Activated T-helper 1 cell treated with anti-CD3 and anti-CD28 coated beads, Interleukin-12 subunit alpha, Interleukin-12 subunit beta, Interleukin-2, Interleukin-4 antibody, amounts not matched to agents 30 ng/mL and 10 ng/mL and 1 ng/mL, durations not matched to agents 14 hours and 24 hours and 36 hours (primary cell): ENCODE measurements at regions not wholly inside any gene's neighbourhood (a gene's known extent, or its start where the extent isn't known, plus 50 kb on each side); places are given as distances from the start of the nearest gene placed in this dataset.

Experiments
- DNase-seq: peaks from one replicate; pipeline ENCODE4 v3.0.0; 2021; ENCODE audit warnings: low spot score
- H3K27ac Mint-ChIP-seq: one replicate; pipeline ENCODE4 v1.8.0; 2021; ENCODE audit warnings: mild to moderate bottlenecking, mixed read lengths
- H3K27me3 Mint-ChIP-seq: one replicate; pipeline ENCODE4 v1.8.0; 2022; ENCODE audit warnings: mild to moderate bottlenecking, moderate library complexity, mixed read lengths; ENCODE audit not compliant: insufficient read depth
- H3K36me3 Mint-ChIP-seq: one replicate; pipeline ENCODE4 v1.8.0; 2021; ENCODE audit warnings: low read depth, mixed read lengths
- H3K4me1 Mint-ChIP-seq: one replicate; pipeline ENCODE4 v1.8.0; 2021; ENCODE audit warnings: low read depth, mixed read lengths
- H3K4me3 Mint-ChIP-seq: one replicate; pipeline ENCODE4 v1.8.0; 2021; ENCODE audit warnings: mild to moderate bottlenecking, moderate library complexity, mixed read lengths
- H3K9me3 Mint-ChIP-seq: one replicate; pipeline ENCODE4 v1.8.0; 2021; ENCODE audit warnings: mixed read lengths
- intact Hi-C: fragments of 100-400 bp; cut with micrococcal nuclease; formaldehyde crosslinking; loops from one replicate; pipeline ENCODE4 v1.15.1; 2024

DNA sequence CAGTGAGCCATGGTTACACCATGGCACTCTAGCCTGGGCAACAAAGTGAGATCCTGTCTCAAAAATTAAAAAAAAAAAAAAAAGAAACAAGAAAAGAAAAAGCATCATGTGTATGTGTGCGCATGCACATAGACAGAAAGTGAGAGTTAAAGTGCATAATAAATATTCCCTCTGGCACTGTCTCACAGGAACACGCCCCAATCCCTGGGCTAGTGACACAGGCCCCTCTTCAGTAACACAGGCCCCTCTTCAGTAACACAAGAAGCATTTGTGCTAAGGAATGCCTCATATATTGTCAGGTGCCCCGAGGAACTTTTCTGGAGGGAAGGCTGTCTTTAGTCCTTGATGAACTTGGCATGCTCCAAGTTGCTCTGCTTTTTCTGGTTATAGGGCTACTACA, 57.5 kb downstream of the RPL27A start:
- Mint-ChIP-seq H3K36me3 (no peaks in the 10 kb centered on the region), H3K27me3 (peaks cover under 1% of the 10 kb centered on the region), H3K9me3 (no peaks in the 10 kb centered on the region), H3K4me1 (no peaks in the 10 kb centered on the region), H3K27ac (no peak overlapping the region), H3K4me3 (no peak overlapping the region)
- no peak for DNase-seq
- intact Hi-C loops = no loop called here

DNA sequence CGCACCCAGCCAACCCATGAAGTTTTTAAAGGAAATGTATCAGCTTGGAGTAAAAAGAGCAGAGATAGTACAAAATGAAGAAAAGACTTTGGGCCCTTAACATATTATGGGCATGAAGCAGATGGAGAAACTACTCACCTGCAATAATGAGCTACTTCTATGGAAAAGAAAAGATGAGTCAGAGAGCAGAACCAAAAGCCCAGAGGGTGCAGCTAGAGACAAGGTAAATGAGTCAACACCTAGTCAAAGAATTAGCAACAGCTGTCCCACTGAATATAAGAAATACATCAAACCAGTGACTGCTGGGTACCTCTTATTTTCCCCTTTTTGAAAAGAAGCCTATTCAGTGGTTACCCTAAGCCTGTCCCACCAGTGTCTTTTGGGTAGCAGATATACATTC, 61.8 kb downstream of the RPL27A start:
- H3K4me1 Mint-ChIP-seq = no peaks in the 10 kb centered on the region
- peaks cover 2% of the 10 kb centered on the region for H3K27me3 Mint-ChIP-seq
- no peaks in the 10 kb centered on the region for H3K9me3 Mint-ChIP-seq
- no peak for DNase-seq
- H3K27ac Mint-ChIP-seq = no peak overlapping the region
- H3K36me3 Mint-ChIP-seq = no peaks in the 10 kb centered on the region
- H3K4me3 Mint-ChIP-seq = no peak overlapping the region
- intact Hi-C loops = no loop called here

DNA sequence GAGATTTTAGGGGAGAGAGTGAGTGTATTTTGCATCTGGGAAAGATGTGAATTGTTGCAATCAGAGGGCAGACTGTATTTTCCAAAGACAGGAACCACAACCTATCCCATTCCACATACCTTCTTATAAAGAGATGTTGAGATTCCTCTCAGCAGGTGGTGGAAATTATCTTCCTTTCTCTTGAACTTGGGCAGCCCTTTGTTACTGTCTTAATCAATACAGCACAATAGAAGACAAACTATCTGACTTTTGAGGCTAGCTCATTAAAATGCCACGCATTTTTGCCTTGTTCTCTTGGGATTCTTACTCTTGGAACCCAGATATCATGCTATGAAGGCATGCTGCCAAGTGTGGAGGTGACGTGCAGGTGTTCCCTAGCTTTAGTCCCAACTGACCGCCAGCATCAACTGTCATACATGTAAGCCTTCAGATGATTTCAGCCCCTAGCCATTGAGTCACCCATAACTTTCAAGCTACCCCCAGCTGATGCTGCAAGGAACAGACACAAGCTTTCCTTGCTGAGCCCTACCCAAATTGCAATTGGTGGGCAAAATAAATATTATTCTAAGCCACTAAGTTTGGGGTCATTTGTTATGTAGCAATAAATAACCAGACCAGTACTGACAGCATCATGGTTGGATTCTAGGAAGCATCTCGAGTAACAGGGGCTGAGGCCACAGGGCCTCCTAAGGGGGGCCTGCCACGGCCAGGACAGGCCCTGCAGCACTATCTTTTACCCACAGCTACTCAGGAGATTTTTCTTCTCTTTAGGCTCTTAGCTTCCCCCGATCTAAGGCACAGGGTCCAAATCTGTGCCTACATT, 63.0 kb downstream of the RPL27A start:
- no peak overlapping the region for H3K4me3 Mint-ChIP-seq
- no peaks in the 10 kb centered on the region for H3K4me1 Mint-ChIP-seq
- H3K36me3 Mint-ChIP-seq = no peaks in the 10 kb centered on the region
- DNase-seq = no peak
- H3K27me3 Mint-ChIP-seq = peaks cover 2% of the 10 kb centered on the region
- intact Hi-C loops = no loop called here
- H3K9me3 Mint-ChIP-seq = no peaks in the 10 kb centered on the region
- H3K27ac Mint-ChIP-seq = no peak overlapping the region

- H3K27me3 Mint-ChIP-seq = peaks cover 2% of the 10 kb centered on the region
- no peaks in the 10 kb centered on the region for H3K9me3 Mint-ChIP-seq
- no peak overlapping the region for H3K4me3 Mint-ChIP-seq
- no peaks in the 10 kb centered on the region for H3K4me1 Mint-ChIP-seq
- no peak for DNase-seq
- no peaks in the 10 kb centered on the region for H3K36me3 Mint-ChIP-seq
- H3K27ac Mint-ChIP-seq = no peak overlapping the region
- intact Hi-C loops = no loop called here
These were observed 63.9 kb downstream of the RPL27A start for GRCh38 chr11:8746331-8746974.

DNA sequence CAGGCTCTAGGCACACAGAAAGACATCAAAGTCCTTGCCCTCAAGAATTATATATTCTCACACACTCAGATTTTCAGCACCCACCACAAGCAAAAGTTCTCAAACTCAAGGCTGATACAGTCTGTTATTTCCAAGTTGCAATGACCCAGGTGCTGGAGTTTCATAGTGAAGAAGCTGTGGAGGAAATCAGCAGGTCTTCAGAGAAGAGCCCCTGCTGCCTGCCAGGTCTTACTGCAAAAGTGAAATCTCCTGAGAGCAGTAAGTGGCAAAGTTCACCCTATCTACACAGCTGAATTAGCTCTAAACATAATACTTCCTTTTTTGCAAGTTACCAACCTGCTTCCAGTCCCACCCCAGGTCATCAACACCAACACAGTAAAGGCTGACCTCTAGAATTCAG, 64.6 kb downstream of the RPL27A start:
- DNase-seq = no peak
- Mint-ChIP-seq H3K9me3 (no peaks in the 10 kb centered on the region), H3K36me3 (no peaks in the 10 kb centered on the region), H3K27ac (no peak overlapping the region), H3K27me3 (peaks cover 2% of the 10 kb centered on the region), H3K4me3 (no peak overlapping the region), H3K4me1 (no peaks in the 10 kb centered on the region)
- intact Hi-C loops = no loop called here

GRCh38 chr11:8748317-8748716, 65.7 kb downstream of the RPL27A start:
- H3K27ac Mint-ChIP-seq = no peak overlapping the region
- H3K36me3 Mint-ChIP-seq = no peaks in the 10 kb centered on the region
- peaks cover 2% of the 10 kb centered on the region for H3K27me3 Mint-ChIP-seq
- no peaks in the 10 kb centered on the region for H3K4me1 Mint-ChIP-seq
- no peak for DNase-seq
- H3K9me3 Mint-ChIP-seq = no peaks in the 10 kb centered on the region
- intact Hi-C loops = no loop called here
- H3K4me3 Mint-ChIP-seq = no peak overlapping the region

DNA sequence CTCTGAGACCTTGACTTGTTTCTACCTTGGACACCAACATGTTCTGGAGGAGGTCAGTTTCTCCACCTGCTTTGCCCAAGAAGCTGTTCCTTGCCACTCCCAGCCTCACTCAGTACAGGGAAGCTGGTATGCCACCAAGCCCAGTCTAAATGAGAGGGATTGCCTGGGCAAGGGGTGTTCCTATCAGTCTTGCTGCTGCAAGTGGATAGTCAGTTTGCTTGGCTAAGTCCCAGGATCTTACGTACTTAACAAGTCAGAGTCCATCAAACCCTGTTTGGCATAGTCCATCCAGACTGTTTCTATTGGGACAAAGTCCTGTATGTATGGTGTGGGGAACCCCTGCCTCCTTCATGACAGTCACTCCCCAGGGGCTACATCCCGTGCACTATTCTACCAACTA, 66.6 kb downstream of the RPL27A start:
- Mint-ChIP-seq H3K4me3 (no peak overlapping the region), H3K9me3 (no peaks in the 10 kb centered on the region), H3K36me3 (no peaks in the 10 kb centered on the region), H3K27me3 (peaks cover 2% of the 10 kb centered on the region), H3K27ac (no peak overlapping the region), H3K4me1 (no peaks in the 10 kb centered on the region)
- intact Hi-C loops = no loop called here
- DNase-seq = no peak

- intact Hi-C loops = no loop called here
- no peaks in the 10 kb centered on the region for H3K9me3 Mint-ChIP-seq
- H3K36me3 Mint-ChIP-seq = no peaks in the 10 kb centered on the region
- peaks cover 9% of the 10 kb centered on the region for H3K27me3 Mint-ChIP-seq
- no peak for DNase-seq
- H3K4me1 Mint-ChIP-seq = no peaks in the 10 kb centered on the region
- H3K4me3 Mint-ChIP-seq = no peak overlapping the region
- H3K27ac Mint-ChIP-seq = no peak overlapping the region
These were observed 71.6 kb downstream of the RPL27A start for GRCh38 chr11:8754241-8754640.

- Mint-ChIP-seq H3K27ac (no peak overlapping the region), H3K4me3 (no peak overlapping the region), H3K4me1 (no peaks in the 10 kb centered on the region), H3K27me3 (peaks cover 9% of the 10 kb centered on the region), H3K36me3 (no peaks in the 10 kb centered on the region), H3K9me3 (no peaks in the 10 kb centered on the region)
- intact Hi-C loops = no loop called here
- DNase-seq = no peak
These were observed 73.6 kb downstream of the RPL27A start for GRCh38 chr11:8756201-8756600.

GRCh38 chr11:8757047-8757446, 74.5 kb downstream of the RPL27A start:
- intact Hi-C loops = no loop called here
- H3K4me3 Mint-ChIP-seq = no peak overlapping the region
- no peak for DNase-seq
- H3K9me3 Mint-ChIP-seq = no peaks in the 10 kb centered on the region
- H3K4me1 Mint-ChIP-seq = no peaks in the 10 kb centered on the region
- H3K36me3 Mint-ChIP-seq = no peaks in the 10 kb centered on the region
- peaks cover 9% of the 10 kb centered on the region for H3K27me3 Mint-ChIP-seq
- no peak overlapping the region for H3K27ac Mint-ChIP-seq

DNA sequence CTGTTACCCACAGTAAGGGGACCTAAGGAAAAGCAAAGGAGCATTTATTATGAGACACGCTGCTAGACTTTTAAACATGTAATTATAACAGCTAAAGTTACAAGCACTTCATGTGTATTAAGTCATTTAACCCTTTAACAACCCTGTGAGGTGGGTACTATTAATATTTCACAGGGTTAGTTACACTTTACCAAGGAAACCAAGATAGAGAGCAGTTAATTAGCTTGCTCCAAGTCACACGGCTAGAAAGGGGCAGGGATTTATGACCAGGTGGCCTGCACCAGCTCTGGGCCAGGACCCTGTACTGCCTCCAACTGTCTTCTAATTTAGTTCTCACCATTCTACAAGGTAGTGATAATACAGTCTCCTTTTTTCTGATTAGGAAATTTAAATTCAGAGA, 74.9 kb downstream of the RPL27A start:
- Mint-ChIP-seq H3K4me3 (no peak overlapping the region), H3K4me1 (no peaks in the 10 kb centered on the region), H3K27me3 (peaks cover 9% of the 10 kb centered on the region), H3K9me3 (no peaks in the 10 kb centered on the region), H3K36me3 (no peaks in the 10 kb centered on the region), H3K27ac (no peak overlapping the region)
- no peak for DNase-seq
- intact Hi-C loops = no loop called here

DNA sequence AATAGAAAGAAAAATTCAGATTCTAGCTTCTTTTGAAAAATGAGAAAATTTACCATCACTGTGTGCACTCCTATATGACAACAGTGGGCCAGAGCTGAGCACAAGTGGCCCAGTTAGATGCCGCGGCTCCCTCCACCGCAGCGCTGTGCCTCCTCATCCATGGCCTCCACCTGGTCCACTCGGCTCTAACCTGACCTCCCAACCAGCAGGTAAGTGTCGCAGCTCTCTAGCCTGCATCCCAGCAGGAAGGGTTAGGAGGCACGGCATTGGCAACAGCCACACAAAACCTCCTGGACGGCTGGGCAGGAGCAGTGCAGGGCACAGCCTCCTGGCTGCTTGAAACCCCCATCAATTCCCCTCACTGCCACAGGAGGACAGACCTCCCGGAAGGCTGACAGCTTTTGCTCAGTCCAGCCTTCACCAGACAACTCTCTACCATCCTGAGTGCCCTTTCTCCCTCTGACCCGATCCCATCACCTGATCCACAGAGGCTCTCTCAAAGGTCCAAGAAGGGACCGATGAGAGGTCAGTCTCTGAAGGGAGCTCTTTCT, 76.1 kb downstream of the RPL27A start:
- Mint-ChIP-seq H3K4me3 (no peak overlapping the region), H3K27ac (no peak overlapping the region), H3K9me3 (no peaks in the 10 kb centered on the region), H3K4me1 (no peaks in the 10 kb centered on the region), H3K36me3 (no peaks in the 10 kb centered on the region), H3K27me3 (peaks cover 9% of the 10 kb centered on the region)
- intact Hi-C loops = no loop called here
- DNase-seq = no peak

- Mint-ChIP-seq H3K27ac (no peak overlapping the region), H3K27me3 (peaks cover 6% of the 10 kb centered on the region), H3K9me3 (no peaks in the 10 kb centered on the region), H3K4me3 (no peak overlapping the region), H3K4me1 (no peaks in the 10 kb centered on the region), H3K36me3 (no peaks in the 10 kb centered on the region)
- intact Hi-C loops = no loop called here
- no peak for DNase-seq
These were observed 77.0 kb downstream of the RPL27A start for GRCh38 chr11:8759634-8760033.
